Progenitor cell of endocrine pancreas (in vitro differentiated cells): ENCODE measurements at regions not wholly inside any gene's neighbourhood (a gene's known extent, or its start where the extent isn't known, plus 50 kb on each side); places are given as distances from the start of the nearest gene placed in this dataset.
"Not testable (repeated sequence)": the region's sequence is repeated elsewhere in the genome, so short reads cannot be mapped to it uniquely, and the experiment has no call there.

Experiments
- DNase-seq: peaks from one replicate; pipeline ENCODE4 v3.0.0; 2021; ENCODE audit warnings: low spot score; ENCODE audit not compliant: unreplicated experiment
- H3K27ac Mint-ChIP-seq: 2 replicates; pipeline ENCODE4 v1.8.0; 2021; ENCODE audit warnings: mild to moderate bottlenecking, moderate library complexity, mixed read lengths
- H3K27me3 Mint-ChIP-seq: 2 replicates; pipeline ENCODE4 v1.8.0; 2021; ENCODE audit warnings: mixed read lengths
- H3K36me3 Mint-ChIP-seq: 2 replicates; pipeline ENCODE4 v1.8.0; 2022; ENCODE audit warnings: mixed read lengths; ENCODE audit not compliant: insufficient read depth
- H3K4me1 Mint-ChIP-seq: 2 replicates; pipeline ENCODE4 v1.8.0; 2021; ENCODE audit warnings: low read depth, mixed read lengths
- H3K4me3 Mint-ChIP-seq: 2 replicates; pipeline ENCODE4 v1.8.0; 2021; ENCODE audit warnings: low read depth, mild to moderate bottlenecking, moderate library complexity, mixed read lengths
- H3K9me3 Mint-ChIP-seq: 2 replicates; pipeline ENCODE4 v1.8.0; 2021; ENCODE audit warnings: low read depth, mixed read lengths
- TF ChIP-seq, protein P1 (sequence below): fragments of 200-600 bp; sonication (generic); IDR thresholded peaks from one replicate; pipeline ENCODE4 v1.5.0; 2021; ENCODE audit warnings: antibody characterized with exemption, mild to moderate bottlenecking; ENCODE audit not compliant: unreplicated experiment

- no peaks in the 10 kb centered on the region for H3K36me3 Mint-ChIP-seq
- TF ChIP-seq, protein P1, sequence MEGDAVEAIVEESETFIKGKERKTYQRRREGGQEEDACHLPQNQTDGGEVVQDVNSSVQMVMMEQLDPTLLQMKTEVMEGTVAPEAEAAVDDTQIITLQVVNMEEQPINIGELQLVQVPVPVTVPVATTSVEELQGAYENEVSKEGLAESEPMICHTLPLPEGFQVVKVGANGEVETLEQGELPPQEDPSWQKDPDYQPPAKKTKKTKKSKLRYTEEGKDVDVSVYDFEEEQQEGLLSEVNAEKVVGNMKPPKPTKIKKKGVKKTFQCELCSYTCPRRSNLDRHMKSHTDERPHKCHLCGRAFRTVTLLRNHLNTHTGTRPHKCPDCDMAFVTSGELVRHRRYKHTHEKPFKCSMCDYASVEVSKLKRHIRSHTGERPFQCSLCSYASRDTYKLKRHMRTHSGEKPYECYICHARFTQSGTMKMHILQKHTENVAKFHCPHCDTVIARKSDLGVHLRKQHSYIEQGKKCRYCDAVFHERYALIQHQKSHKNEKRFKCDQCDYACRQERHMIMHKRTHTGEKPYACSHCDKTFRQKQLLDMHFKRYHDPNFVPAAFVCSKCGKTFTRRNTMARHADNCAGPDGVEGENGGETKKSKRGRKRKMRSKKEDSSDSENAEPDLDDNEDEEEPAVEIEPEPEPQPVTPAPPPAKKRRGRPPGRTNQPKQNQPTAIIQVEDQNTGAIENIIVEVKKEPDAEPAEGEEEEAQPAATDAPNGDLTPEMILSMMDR, result no peak
- no peak overlapping the region for H3K27ac Mint-ChIP-seq
- H3K9me3 Mint-ChIP-seq, result peaks cover 11% of the 10 kb centered on the region
- DNase-seq, result no peak
- no peaks in the 10 kb centered on the region for H3K27me3 Mint-ChIP-seq
- no peak overlapping the region for H3K4me3 Mint-ChIP-seq
- peaks cover 5% of the 10 kb centered on the region for H3K4me1 Mint-ChIP-seq
Measured at GRCh38 chr12:43238281-43238680, 313.7 kb downstream of the ADAMTS20 start.

- Mint-ChIP-seq H3K9me3 (peaks cover 11% of the 10 kb centered on the region), H3K36me3 (no peaks in the 10 kb centered on the region), H3K27ac (no peak overlapping the region), H3K4me3 (no peak overlapping the region), H3K4me1 (peaks cover 5% of the 10 kb centered on the region), H3K27me3 (no peaks in the 10 kb centered on the region)
- TF ChIP-seq, protein P1, result no peak
- DNase-seq, result no peak
Measured at GRCh38 chr12:43237238-43237879, 314.6 kb downstream of the ADAMTS20 start.

GRCh38 chr12:43235721-43236120, 316.3 kb downstream of the ADAMTS20 start:
- H3K4me1 Mint-ChIP-seq, result peaks cover 5% of the 10 kb centered on the region
- H3K27ac Mint-ChIP-seq, result no peak overlapping the region
- TF ChIP-seq, protein P1, result no peak
- no peak overlapping the region for H3K4me3 Mint-ChIP-seq
- H3K27me3 Mint-ChIP-seq, result no peaks in the 10 kb centered on the region
- DNase-seq, result no peak
- peaks cover 11% of the 10 kb centered on the region for H3K9me3 Mint-ChIP-seq
- H3K36me3 Mint-ChIP-seq, result no peaks in the 10 kb centered on the region

DNA sequence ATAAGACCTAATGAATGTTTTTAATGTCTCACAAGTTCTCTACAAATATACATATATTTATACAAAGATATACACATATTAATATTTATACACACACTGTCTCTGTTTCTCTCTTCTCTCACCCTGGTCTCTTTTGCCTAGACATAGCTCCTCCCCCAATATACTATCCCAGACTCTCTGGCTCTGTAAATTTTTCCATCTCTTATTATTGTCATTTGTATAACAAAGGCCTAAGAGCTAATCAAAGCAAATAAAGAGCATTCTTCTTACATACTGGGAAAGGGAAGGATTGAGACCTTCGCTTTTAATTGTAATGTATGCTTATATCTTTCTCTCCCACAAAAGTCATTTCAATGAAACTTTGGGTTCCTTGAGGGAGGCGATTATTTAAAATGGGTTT, 318.1 kb downstream of the ADAMTS20 start:
- no peak overlapping the region for H3K27ac Mint-ChIP-seq
- H3K9me3 Mint-ChIP-seq, result peaks cover 7% of the 10 kb centered on the region
- no peaks in the 10 kb centered on the region for H3K4me1 Mint-ChIP-seq
- no peak overlapping the region for H3K4me3 Mint-ChIP-seq
- DNase-seq, result no peak
- TF ChIP-seq, protein P1, result no peak
- no peaks in the 10 kb centered on the region for H3K27me3 Mint-ChIP-seq
- no peaks in the 10 kb centered on the region for H3K36me3 Mint-ChIP-seq

DNA sequence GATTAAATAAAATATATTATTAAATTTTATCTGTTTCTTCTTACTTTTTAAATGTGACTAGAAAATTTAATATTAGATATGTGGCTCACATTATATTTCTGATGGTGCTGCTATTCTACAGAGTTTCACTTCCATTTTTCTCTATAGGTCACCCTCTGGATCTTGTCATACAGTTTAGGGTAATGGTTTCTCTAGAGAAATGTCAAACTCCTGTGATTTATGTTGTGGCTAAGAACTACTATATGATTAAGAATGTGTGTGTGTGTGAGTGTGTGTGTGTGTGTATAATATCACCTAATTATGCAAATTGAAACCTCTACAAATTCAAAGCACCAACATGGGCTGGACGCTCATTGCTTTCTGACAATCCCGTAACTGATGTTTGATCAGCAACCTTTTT, 325.9 kb downstream of the ADAMTS20 start:
- H3K4me3 Mint-ChIP-seq, result no peak overlapping the region
- no peak overlapping the region for H3K27ac Mint-ChIP-seq
- no peak for DNase-seq
- peaks cover 2% of the 10 kb centered on the region for H3K36me3 Mint-ChIP-seq
- peaks cover under 1% of the 10 kb centered on the region for H3K4me1 Mint-ChIP-seq
- TF ChIP-seq, protein P1, result no peak
- no peaks in the 10 kb centered on the region for H3K27me3 Mint-ChIP-seq
- H3K9me3 Mint-ChIP-seq, result peaks cover 14% of the 10 kb centered on the region

GRCh38 chr12:43224190-43224805, 327.7 kb downstream of the ADAMTS20 start:
- not testable (repeated sequence) for DNase-seq, H3K27me3 Mint-ChIP-seq, H3K36me3 Mint-ChIP-seq, H3K27ac Mint-ChIP-seq, H3K4me3 Mint-ChIP-seq
- peaks cover 14% of the 10 kb centered on the region for H3K9me3 Mint-ChIP-seq
- H3K4me1 Mint-ChIP-seq, result peaks cover 15% of the 10 kb centered on the region
